PFSK-1 (cell line): ENCODE measurements at regions not wholly inside any gene's neighbourhood (a gene's known extent, or its start where the extent isn't known, plus 50 kb on each side); places are given as distances from the start of the nearest gene placed in this dataset.

Experiments
- FOXP2 ChIP-seq: optimal IDR thresholded peaks from 2 replicates; pipeline ENCODE3; 2011; ENCODE audit warnings: borderline replicate concordance, control low read depth, inconsistent platforms; ENCODE audit not compliant: insufficient read depth; ENCODE audit errors: extremely low read length, extremely low read depth
- POLR2AphosphoS5 ChIP-seq: IDR thresholded peaks from 2 replicates; pipeline ENCODE4 v1.6.1; 2012; ENCODE audit warnings: low read depth, mild to moderate bottlenecking, control low read depth, low read length, moderate library complexity
- SIN3A ChIP-seq: IDR thresholded peaks from 2 replicates; pipeline ENCODE4 v1.6.1; 2012; ENCODE audit warnings: mild to moderate bottlenecking, low read length, moderate library complexity, borderline replicate concordance; ENCODE audit not compliant: insufficient read depth
- TAF1 ChIP-seq: IDR thresholded peaks from 2 replicates; pipeline ENCODE4 v1.6.1; 2012; ENCODE audit warnings: low read length, control low read depth, borderline replicate concordance; ENCODE audit not compliant: insufficient read depth
- TF ChIP-seq, protein P1 (sequence below), 2 experiments: IDR thresholded peaks; 2 replicates each; pipeline versions ENCODE4 v1.6.1 to v1.8.0; 2011 to 2012; ENCODE audit warnings: low read depth in 2 of 2, low read length in 2 of 2, control low read depth in 1 of 2, inconsistent platforms in 1 of 2, mild to moderate bottlenecking in 1 of 2, moderate library complexity in 1 of 2; ENCODE audit not compliant: insufficient read depth in 1 of 2

GRCh38 chr2:16840496-16841172, 175.0 kb upstream of the CYRIA start:
- TF ChIP-seq POLR2AphosphoS5, result no peak
- TF ChIP-seq TAF1, result no peak
- TF ChIP-seq, protein P1, sequence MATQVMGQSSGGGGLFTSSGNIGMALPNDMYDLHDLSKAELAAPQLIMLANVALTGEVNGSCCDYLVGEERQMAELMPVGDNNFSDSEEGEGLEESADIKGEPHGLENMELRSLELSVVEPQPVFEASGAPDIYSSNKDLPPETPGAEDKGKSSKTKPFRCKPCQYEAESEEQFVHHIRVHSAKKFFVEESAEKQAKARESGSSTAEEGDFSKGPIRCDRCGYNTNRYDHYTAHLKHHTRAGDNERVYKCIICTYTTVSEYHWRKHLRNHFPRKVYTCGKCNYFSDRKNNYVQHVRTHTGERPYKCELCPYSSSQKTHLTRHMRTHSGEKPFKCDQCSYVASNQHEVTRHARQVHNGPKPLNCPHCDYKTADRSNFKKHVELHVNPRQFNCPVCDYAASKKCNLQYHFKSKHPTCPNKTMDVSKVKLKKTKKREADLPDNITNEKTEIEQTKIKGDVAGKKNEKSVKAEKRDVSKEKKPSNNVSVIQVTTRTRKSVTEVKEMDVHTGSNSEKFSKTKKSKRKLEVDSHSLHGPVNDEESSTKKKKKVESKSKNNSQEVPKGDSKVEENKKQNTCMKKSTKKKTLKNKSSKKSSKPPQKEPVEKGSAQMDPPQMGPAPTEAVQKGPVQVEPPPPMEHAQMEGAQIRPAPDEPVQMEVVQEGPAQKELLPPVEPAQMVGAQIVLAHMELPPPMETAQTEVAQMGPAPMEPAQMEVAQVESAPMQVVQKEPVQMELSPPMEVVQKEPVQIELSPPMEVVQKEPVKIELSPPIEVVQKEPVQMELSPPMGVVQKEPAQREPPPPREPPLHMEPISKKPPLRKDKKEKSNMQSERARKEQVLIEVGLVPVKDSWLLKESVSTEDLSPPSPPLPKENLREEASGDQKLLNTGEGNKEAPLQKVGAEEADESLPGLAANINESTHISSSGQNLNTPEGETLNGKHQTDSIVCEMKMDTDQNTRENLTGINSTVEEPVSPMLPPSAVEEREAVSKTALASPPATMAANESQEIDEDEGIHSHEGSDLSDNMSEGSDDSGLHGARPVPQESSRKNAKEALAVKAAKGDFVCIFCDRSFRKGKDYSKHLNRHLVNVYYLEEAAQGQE (IDR thresholded peaks at IDR 0.05; ENCODE audit: insufficient read depth in 1 of 2, low read depth in 2 of 2, low read length in 2 of 2), result no peak
- TF ChIP-seq SIN3A, result no peak
- TF ChIP-seq FOXP2, result no peak
